HG03439 (cell line): ENCODE measurements at regions not wholly inside any gene's neighbourhood (a gene's known extent, or its start where the extent isn't known, plus 50 kb on each side); places are given as distances from the start of the nearest gene placed in this dataset.

Experiments used
- ATAC-seq: cut with Tn5 transposase; IDR thresholded peaks from one replicate; pipeline ENCODE4 v1.9.1; 2021; ENCODE audit warnings: mild to moderate bottlenecking, moderate library complexity; ENCODE audit not compliant: unreplicated experiment

DNA sequence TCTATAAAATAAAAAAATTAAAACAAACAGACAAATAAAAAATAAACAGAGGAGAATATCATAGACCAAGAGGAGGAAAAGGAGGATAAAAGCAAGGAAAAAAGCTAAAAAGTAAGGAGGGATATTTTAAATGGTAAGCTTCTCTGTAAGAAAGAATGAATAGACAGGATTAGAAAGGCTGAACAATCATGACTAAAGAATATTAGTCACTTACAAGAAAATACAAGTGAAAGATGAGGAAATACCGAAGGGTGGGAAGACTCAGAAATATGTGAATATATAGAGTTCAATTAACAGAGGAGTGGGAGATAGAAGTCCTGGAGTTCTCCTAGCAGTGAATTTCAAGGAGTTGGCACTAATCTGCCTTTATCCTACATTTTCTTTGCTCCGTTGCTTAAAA, 162.6 kb downstream of the RTL3 start:
- ATAC-seq, result no peak

DNA sequence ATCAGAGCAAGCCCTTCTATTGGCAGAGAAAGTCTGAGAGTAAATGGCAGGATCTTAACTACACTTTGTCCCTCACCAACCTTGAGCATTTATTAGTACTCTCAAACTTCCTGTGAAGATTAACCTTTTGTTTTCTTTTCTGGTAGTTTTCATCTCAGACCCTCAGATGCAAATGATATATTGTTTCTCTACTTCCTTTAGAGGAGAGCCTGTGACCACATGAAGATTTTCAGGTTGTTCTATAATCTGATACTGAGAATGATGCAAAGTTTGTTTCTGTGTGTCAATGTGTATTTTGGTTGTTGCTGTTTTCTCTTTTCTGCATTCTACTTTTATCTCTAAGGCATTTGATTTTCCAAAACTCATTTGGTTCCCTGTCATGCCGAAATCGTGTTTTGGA, 165.8 kb upstream of the CYSLTR1 start:
- no peak for ATAC-seq

DNA sequence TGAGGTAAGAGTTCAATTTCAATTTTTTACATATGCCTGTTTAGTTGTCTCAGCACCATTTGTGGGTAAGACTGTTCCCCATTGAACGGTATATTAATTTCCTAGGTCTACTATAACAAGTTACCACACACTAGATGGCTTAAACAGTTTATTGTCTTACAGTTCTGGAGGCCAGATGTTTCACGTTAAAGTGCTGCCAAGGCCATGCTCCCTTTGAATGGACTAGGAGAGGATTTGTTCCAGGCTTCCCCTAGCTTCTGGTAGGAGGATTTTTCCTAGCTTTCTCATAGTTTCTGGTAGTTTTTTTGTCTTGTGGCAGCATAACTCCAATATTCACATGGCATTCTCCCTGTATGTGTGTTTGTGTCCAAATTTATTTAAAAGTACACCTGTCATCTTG, 149.3 kb upstream of the CYSLTR1 start:
- no peak for ATAC-seq

GRCh38 chrX:78456909-78457308, 129.5 kb upstream of the CYSLTR1 start:
- ATAC-seq, result no peak

- ATAC-seq, result no peak
These were observed 128.5 kb upstream of the CYSLTR1 start for GRCh38 chrX:78455901-78456300.

DNA sequence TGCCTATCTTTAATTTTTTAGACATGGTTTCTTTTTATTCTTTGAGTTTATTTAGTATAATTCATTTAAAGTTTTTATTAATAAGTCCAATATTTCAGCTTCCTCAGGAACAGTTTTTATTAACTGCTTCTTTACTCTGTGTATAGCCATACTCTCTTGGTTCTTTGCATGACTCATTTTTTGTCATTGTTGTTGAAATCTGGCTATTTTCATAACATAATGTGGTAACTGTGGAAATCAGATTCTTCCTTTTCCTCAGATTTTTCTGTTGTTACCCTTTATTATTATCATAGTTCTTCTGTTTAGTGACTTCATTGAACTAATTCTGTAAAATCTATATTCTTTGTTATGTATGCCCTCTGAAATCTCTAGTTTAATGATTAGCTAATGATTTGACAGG, 124.9 kb upstream of the CYSLTR1 start:
- ATAC-seq, result no peak

DNA sequence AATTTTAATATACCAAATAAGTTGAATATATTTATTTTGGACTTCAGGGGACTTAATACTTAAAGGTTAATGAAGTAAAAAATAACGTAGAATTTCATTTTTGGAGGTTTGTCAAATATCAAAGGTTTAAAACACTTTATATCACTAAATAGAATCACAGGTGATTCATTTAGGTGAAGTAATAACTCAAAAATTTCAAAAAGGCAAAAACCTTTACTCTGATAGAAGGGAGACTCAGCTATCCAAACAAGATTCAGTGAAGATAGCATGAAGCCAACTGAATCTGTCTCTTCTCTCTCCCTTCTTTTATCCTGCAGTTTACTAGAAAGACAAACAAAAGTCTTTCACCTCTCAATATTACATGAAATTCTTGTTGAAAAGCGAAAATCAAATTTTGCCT, 110.2 kb upstream of the CYSLTR1 start:
- ATAC-seq, result no peak

DNA sequence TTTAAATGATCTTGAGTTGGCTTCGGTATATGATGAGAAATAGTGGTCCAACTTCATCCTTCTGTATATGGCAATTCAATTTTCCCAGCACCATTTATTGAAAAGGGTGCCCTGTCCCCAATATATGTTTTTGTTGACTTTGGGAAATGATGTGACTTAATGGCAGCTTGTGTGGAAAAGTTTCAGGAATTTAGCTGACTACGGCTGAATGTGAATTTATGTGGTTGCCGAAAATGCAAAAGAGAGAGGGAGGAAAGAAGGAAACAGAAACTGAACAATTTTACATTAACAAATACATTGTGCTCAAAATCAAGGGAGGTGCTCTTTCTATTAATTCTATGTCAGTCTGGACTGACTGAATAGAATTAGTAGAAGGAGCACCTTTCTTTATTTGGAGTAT, 101.8 kb upstream of the CYSLTR1 start:
- ATAC-seq, result no peak

- ATAC-seq, result no peak
These were observed 61.3 kb upstream of the CYSLTR1 start for GRCh38 chrX:78388663-78389062.

GRCh38 chrX:78387364-78387763, 60.0 kb upstream of the CYSLTR1 start:
- ATAC-seq, result no peak

GRCh38 chrX:78384486-78384885, 57.1 kb upstream of the CYSLTR1 start:
- ATAC-seq, result no peak

DNA sequence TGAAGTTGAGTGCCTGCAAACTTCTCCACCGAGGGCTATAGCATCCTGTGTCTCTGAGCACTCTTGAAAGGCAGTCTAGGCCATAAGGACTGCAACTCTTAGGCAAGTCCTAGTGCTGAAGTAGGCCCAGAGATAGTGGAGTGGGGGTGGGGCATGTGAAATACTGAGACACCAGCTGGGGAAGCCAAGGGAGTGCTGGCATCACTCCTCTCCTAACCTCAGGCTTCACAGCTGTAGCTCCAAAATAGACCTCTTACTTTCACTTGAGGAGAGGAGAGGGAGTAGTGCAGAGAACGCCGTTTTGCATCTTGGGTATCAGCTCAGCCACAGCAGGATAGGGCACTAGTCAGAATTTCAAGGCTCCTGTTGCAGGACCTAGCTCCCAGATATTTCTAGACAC, 56.2 kb upstream of the CYSLTR1 start:
- ATAC-seq, result no peak

DNA sequence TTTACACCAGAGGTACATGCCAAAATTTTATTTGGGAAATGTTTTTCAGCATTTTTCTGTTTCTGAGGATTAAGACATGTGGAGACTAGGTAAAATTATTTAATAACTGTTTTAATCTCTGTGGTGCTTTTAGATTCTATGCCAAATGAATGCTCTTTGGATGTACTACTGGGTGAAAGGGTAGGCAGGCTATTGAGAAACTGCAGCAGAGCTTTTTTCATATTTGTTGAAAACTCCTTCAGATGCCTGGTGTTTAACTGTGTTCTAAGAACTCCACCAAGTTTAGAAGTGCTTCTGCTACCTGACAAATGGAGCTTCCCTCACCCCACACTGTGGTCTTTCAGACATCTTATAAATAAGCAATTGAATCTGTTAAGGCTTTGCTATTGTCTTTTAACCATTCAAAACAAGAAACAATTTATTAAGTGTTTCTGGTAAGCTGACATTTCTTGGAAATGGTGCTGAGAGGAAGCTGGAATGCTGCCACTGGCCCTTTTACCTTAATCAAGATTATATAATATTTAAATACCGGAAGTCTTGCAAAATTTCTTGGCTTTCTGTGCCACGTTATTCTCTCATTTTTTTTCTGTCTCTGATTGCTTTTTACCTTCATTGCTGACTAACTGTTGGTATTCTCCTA, 51.2 kb upstream of the CYSLTR1 start:
- no peak for ATAC-seq
